ENCODE measurements at regions not wholly inside any gene's neighbourhood (a gene's known extent, or its start where the extent isn't known, plus 50 kb on each side); places are given as distances from the start of the nearest gene placed in this dataset.

GRCh38 chr20:59382907-59383306 is 82.5 kb downstream of the EDN3 start:
- Histone ChIP-seq H3F3A (replicated peaks; ENCODE audit: insufficient read depth) (peaks cover 4% of the 10 kb centered on the region), H3K4me2 (no peak overlapping the region), H3K27me3 (ENCODE audit: insufficient read depth) (no peaks in the 10 kb centered on the region), H3K27ac (ENCODE audit: low read depth in 2 of 2, low read length in 1 of 2) (no peak overlapping the region), H3K4me3 (ENCODE audit: low read depth in 2 of 2, low read length in 1 of 2) (no peak overlapping the region), H3K4me1 (ENCODE audit: control insufficient read depth in 1 of 2, insufficient read depth in 2 of 2, low read depth in 1 of 2, low read length in 1 of 2) (peaks cover 0 to 16% of the 10 kb centered on the region in 2 experiments; a peak in 1 of 4 replicates), H3K36me3 (replicated peaks in 1 of 2; ENCODE audit: control insufficient read depth in 1 of 2, insufficient read depth in 2 of 2, low read length in 1 of 2) (no peaks in the 10 kb centered on the region), H3K9me2 (no peaks in the 10 kb centered on the region), H3K9ac (no peak overlapping the region), H3K9me3 (no peaks in the 10 kb centered on the region), H4K20me1 (ENCODE audit: insufficient read depth) (no peaks in the 10 kb centered on the region), H2AFZ (ENCODE audit: low read depth) (no peak overlapping the region), H3K79me2 (ENCODE audit: insufficient read depth) (no peaks in the 10 kb centered on the region)
- DNase-seq = no peak
- 74% methylated on average over 9 of the region's 10 CpGs for WGBS (ENCODE audit: low lambda C conversion rate)
- ChIA-PET POLR2A (no interaction called here), CTCF (interaction anchor here (0.8 to 2.5 kb wide), 2 partner anchors 21 to 159 kb away, joined by 3 to 13 read pairs; no protein-coding TSS in a partner anchor)
- TF ChIP-seq MXI1 (IDR thresholded peaks at IDR 0.05; ENCODE audit: low read depth, low read length) (no peak), RFX5 (IDR thresholded peaks at IDR 0.05; ENCODE audit: low read length) (no peak), FOXM1 (IDR thresholded peaks at IDR 0.05; ENCODE audit: low read depth) (no peak), RXRA (IDR thresholded peaks at IDR 0.05; ENCODE audit: borderline replicate concordance, low read depth) (no peak), TEAD4 (IDR thresholded peaks at IDR 0.05; ENCODE audit: borderline replicate concordance, insufficient read depth) (no peak)
- TF ChIP-seq, protein P1, sequence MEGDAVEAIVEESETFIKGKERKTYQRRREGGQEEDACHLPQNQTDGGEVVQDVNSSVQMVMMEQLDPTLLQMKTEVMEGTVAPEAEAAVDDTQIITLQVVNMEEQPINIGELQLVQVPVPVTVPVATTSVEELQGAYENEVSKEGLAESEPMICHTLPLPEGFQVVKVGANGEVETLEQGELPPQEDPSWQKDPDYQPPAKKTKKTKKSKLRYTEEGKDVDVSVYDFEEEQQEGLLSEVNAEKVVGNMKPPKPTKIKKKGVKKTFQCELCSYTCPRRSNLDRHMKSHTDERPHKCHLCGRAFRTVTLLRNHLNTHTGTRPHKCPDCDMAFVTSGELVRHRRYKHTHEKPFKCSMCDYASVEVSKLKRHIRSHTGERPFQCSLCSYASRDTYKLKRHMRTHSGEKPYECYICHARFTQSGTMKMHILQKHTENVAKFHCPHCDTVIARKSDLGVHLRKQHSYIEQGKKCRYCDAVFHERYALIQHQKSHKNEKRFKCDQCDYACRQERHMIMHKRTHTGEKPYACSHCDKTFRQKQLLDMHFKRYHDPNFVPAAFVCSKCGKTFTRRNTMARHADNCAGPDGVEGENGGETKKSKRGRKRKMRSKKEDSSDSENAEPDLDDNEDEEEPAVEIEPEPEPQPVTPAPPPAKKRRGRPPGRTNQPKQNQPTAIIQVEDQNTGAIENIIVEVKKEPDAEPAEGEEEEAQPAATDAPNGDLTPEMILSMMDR (IDR thresholded peaks at IDR 0.05) = no peak

DNA sequence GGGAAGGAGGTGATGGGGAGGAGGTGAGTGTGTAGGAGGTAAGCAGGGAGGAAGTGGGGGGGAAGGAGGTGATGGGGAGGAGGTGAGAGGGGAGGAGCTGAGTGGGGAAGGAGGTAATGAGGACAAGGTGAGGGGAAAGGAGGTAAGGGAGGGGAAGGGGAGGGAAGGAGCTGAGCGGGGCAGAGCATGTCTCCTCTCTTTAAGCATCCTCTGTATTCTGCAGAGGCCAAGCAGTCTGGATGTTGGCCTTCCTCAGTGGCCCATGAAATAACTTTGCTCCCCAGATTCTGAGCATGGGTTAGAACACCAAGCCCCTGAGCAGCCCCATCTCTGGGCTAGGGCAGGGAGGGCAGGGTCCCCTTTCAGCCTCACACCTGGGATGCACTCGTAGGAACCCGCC is 84.6 kb downstream of the EDN3 start:
- Histone ChIP-seq H3F3A (replicated peaks; ENCODE audit: insufficient read depth) (no peaks in the 10 kb centered on the region), H3K4me3 (ENCODE audit: low read depth in 2 of 2, low read length in 1 of 2) (no peak overlapping the region), H3K9me3 (no peaks in the 10 kb centered on the region), H3K9ac (no peak overlapping the region), H3K4me2 (no peak overlapping the region), H3K36me3 (replicated peaks in 1 of 2; ENCODE audit: control insufficient read depth in 1 of 2, insufficient read depth in 2 of 2, low read length in 1 of 2) (no peaks in the 10 kb centered on the region), H3K79me2 (ENCODE audit: insufficient read depth) (no peaks in the 10 kb centered on the region), H4K20me1 (ENCODE audit: insufficient read depth) (no peaks in the 10 kb centered on the region), H3K27ac (ENCODE audit: low read depth in 2 of 2, low read length in 1 of 2) (no peak overlapping the region), H3K9me2 (no peaks in the 10 kb centered on the region), H2AFZ (ENCODE audit: low read depth) (no peak overlapping the region), H3K27me3 (ENCODE audit: insufficient read depth) (no peaks in the 10 kb centered on the region), H3K4me1 (ENCODE audit: control insufficient read depth in 1 of 2, insufficient read depth in 2 of 2, low read depth in 1 of 2, low read length in 1 of 2) (peaks cover 0 to 20% of the 10 kb centered on the region in 2 experiments; a peak in 1 of 4 replicates)
- TF ChIP-seq POLR2AphosphoS5 (IDR thresholded peaks at IDR 0.05; ENCODE audit: low read depth, low read length) (no peak), FOXM1 (IDR thresholded peaks at IDR 0.05; ENCODE audit: low read depth) (no peak), IRF3 (IDR thresholded peaks at IDR 0.05; ENCODE audit: low read depth, low read length) (no peak)
- CTCF ChIA-PET = interaction anchor here (0.9 kb wide), 1 partner anchor 17 kb away, joined by 3 read pairs; no protein-coding TSS in a partner anchor
- POLR2A ChIA-PET = no interaction called here
- 86% methylated on average over 3 of the region's 3 CpGs for WGBS (ENCODE audit: low lambda C conversion rate)
- no peak for DNase-seq

- WGBS (ENCODE audit: low lambda C conversion rate) = 81% methylated on average over 4 of the region's 5 CpGs
- H3K27ac ChIP-seq (ENCODE audit: low read depth in 2 of 2, low read length in 1 of 2) = no peak overlapping the region
- DNase-seq = no peak
- H3F3A ChIP-seq (replicated peaks; ENCODE audit: insufficient read depth) = no peaks in the 10 kb centered on the region
- no peak overlapping the region for H3K4me3 ChIP-seq (ENCODE audit: low read depth in 2 of 2, low read length in 1 of 2)
- peaks cover 0 to 25% of the 10 kb centered on the region in 2 experiments; a peak in 1 of 4 replicates for H3K4me1 ChIP-seq (ENCODE audit: control insufficient read depth in 1 of 2, insufficient read depth in 2 of 2, low read depth in 1 of 2, low read length in 1 of 2)
- H2AFZ ChIP-seq (ENCODE audit: low read depth) = no peak overlapping the region
- H3K79me2 ChIP-seq (ENCODE audit: insufficient read depth) = no peaks in the 10 kb centered on the region
- TF ChIP-seq RCOR1 (IDR thresholded peaks at IDR 0.05; ENCODE audit: low read length) = no peak
- no peak for TF ChIP-seq USF2 (IDR thresholded peaks at IDR 0.05; ENCODE audit: borderline replicate concordance, low read depth, low read length)
- TF ChIP-seq ELF1 (IDR thresholded peaks at IDR 0.05) = no peak
- no peak for TF ChIP-seq RFX5 (IDR thresholded peaks at IDR 0.05; ENCODE audit: low read length)
- TF ChIP-seq FOSL2 (IDR thresholded peaks at IDR 0.05; ENCODE audit: borderline replicate concordance, low read depth) = no peak
- TF ChIP-seq MXI1 (IDR thresholded peaks at IDR 0.05; ENCODE audit: low read depth, low read length) = no peak
- H3K4me2 ChIP-seq = no peak overlapping the region
- no peak overlapping the region for H3K9ac ChIP-seq
- no peaks in the 10 kb centered on the region for H3K36me3 ChIP-seq (replicated peaks in 1 of 2; ENCODE audit: control insufficient read depth in 1 of 2, insufficient read depth in 2 of 2, low read length in 1 of 2)
- no peaks in the 10 kb centered on the region for H3K9me2 ChIP-seq
- CTCF ChIA-PET = interaction anchor here (0.9 kb wide), 1 partner anchor 17 kb away, joined by 3 read pairs; no protein-coding TSS in a partner anchor
- H3K9me3 ChIP-seq = no peaks in the 10 kb centered on the region
- H4K20me1 ChIP-seq (ENCODE audit: insufficient read depth) = no peaks in the 10 kb centered on the region
- no peaks in the 10 kb centered on the region for H3K27me3 ChIP-seq (ENCODE audit: insufficient read depth)
- POLR2A ChIA-PET = no interaction called here
Measured at GRCh38 chr20:59385480-59385879, 85.1 kb downstream of the EDN3 start.
